ENCODE measurements at regions not wholly inside any gene's neighbourhood (a gene's known extent, or its start where the extent isn't known, plus 50 kb on each side); places are given as distances from the start of the nearest gene placed in this dataset.
"Not testable (repeated sequence)": the region's sequence is repeated elsewhere in the genome, so short reads cannot be mapped to it uniquely, and the experiment has no call there.

GRCh38 chr3:124619887-124620599, 110.2 kb upstream of the UMPS start:
- no peak for DNase-seq

GRCh38 chr3:124620600-124621063, 109.6 kb upstream of the UMPS start:
- no peak for DNase-seq

DNA sequence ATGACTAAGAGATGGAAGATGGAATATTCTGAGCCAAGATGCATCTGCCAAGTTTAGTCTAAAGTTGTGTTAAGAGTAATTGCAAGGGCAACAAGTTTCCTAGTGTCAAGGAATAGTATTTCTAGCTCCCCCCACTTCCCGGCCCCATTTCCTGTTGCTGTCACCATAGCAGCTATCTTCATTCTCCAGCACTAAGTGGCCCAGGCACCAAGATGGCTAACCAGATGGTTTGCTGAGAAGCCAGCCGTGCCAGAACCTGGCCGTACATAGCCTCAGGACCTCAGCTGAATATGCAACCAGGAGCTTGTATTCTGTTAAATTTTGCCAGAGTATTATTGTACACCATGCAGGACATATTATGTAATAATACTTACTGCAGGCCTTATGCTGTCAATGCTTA, 108.8 kb upstream of the UMPS start:
- DNase-seq = no peak

DNA sequence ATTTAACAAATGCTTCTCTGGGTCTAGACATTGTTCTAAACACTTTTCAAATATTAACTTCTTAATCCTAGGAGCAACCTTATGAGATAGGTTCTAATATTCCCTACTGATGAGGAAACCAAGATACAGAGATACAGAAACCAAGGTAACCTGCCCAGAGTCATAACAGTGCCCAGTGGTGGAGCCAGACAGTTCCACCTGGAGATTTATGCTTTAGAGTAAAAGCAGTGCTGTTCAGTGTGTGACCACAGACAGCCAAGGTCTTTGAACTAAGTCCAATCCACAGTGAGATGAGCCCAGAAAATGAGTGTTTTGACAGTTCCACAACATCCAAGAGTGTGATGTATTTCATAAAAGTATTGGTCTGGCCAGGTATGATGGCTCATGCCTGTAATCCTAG, 105.2 kb upstream of the UMPS start:
- DNase-seq = no peak

- no peak for DNase-seq
Observed at GRCh38 chr3:124627501-124627908, 102.7 kb upstream of the UMPS start.

- DNase-seq = no peak
Observed at GRCh38 chr3:124628863-124629262, 101.4 kb upstream of the UMPS start.

- no peak for DNase-seq
Observed at GRCh38 chr3:124629497-124629896, 100.8 kb upstream of the UMPS start.

DNA sequence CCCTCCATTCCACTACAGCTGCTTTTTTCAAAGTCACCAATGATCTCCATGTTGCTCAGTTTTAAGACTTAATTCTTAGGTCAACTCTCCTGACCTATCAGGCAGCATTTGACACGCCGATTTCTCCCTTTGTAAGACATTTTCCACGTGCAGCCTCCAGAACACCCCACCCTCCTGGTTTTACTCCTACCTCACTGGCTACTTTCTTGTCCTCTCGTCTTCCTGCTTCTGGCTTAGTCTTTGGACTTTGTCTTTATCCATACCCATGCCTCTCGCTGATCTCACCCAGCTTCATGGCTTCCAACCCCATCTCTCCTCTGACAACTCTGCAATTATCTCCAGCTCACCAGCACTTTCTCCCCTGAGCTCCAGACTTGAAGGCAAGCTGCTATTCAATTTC, 99.3 kb upstream of the UMPS start:
- no peak for DNase-seq

DNA sequence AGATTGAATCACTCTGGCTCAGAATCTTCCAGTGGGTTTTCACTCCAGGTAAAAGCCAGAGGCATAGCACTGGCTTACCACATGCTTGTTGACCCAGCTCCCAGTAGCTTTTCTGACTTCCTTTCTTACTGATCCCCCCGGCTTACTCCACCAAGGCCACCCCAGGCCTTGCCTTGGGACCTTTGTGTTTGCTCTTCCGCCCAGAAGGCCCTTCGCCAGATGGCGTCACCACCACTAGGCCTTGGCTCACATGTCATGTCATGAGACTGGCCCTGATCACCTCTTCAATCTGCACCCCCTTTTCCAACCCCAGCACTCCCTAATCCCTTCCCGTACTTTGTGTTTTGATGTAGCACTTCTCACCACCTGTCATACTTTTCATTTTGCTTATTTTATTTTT, 98.5 kb upstream of the UMPS start:
- DNase-seq = no peak

DNA sequence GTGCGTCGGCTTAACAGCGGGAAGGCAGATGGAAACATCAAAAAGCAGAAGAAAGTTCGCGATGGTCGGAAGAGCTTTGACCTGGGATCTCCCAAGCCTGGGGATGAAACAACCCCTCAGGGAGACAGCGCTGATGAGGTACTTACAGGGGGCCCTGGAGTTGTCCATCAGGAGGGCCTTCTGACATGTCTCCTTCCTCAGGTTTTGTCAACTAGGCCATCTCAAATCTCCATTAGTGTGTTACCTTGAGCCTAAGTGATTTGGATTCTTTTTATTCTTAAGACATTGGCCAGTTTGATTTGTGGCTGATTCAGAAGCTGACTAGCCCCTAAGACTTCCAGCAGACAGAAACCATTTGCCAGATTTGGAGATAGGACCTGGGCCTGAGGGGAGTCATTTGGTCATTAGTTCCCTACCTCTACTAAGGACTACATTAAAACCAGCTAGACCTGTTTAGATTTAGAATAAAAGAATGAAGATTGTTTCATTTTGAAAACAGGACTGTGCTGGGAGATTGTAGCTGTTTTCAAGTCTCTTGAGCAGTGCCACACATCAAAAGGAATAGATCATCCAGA, 97.6 kb upstream of the UMPS start:
- no peak for DNase-seq

DNA sequence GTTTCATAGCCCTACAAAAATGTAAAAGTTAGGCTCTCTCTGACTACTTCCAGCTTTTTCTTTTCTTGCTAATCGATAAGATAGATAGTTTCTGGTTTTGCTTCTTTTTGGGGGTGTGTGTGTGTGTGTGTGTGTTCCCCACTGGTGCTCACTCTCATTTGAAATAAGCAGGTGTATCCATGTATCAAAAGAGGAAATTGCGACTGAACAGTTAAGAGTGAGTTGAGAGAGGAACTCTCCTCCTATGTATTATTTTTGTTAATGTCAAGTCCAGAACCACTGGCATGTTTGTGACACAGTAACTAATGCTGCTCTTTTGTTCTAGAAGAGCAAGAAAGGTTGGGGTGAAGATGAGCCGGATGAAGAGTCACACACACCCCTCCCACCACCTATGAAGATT, 96.7 kb upstream of the UMPS start:
- no peak for DNase-seq

DNA sequence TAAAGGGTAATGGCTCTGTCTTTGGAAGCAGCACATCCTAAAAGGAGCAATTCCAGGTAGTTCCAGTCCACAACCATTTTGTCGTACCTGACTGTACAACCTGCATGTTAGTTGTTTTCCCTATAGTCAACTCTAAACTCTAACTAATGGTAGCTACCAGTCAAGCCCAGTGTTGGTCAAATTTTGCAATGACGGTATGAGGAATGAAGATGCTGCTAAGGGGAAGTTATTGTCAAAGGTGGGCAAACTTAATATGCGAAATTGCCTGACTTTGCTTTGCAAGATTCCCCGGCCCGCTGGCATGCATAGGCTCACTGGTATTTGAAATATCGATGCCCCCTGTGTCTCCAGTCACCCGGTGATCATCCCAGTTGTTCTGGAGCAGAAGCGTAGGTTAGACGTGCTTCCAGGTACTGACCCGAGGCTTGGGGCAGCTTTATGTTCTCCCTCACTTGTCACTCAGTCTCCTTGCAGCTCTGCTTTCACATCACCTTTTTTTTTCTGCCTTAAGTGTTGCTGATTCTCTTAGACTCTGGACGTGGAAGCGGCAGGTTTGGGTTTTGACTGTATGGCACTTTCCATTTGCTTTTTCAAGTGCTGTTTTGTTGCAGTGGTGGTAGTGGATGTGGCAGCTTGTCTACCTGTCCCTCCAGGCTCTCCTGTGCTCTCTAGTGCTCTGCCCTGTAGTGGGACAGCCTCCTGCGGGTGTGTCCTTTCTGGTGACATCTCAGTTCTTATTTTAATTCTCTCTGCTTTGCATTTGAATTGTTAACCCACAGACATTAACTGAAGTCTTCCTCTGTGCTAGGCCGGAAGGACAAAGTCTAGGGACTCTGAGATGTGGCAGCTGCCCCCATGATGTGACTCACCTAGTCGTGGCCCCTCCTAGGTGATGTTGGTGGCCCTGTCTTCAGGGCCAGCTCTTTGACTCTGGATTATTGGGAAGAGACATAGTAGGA, 95.8 kb upstream of the UMPS start:
- no peak for DNase-seq

- DNase-seq = no peak
Observed at GRCh38 chr3:124635169-124635539, 95.1 kb upstream of the UMPS start.

DNA sequence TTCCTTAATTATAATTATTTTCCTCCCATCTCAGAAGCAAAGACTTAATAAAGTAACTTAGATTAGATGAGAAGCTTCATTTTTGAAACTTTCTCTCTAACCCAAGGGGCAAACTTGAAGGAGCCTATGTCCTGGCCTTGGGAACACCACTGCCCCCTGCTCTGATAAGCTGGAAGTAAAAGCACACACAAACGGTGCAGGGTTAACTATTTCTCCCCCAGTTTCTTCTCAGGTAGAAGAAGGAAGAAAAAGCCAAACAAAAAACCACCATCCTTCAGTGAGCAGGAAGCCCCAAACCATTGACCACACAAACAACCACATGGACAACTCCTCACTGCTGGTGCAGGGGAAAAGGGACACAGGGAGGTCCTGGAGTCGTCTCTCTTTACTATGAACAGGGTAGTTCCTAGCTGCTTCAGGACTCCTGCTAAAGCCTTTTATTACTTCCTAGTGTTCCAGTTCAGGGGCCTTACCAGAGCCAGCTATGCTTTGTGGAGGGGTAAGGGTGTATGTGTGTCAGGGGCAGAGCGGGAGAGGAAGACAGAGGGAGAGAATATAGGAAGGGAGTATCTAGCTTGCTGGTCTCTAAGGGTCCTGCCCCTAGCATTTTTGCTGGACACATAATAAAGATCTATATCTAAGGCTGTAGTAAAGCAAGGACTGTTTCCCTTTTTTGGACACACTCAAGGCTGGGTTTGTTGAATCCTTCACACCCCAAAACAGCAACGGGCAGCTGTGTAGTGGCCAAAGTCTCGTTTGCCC, 94.0 kb upstream of the UMPS start:
- DNase-seq = no peak

- no peak for DNase-seq
Observed at GRCh38 chr3:124636863-124637296, 93.4 kb upstream of the UMPS start.

GRCh38 chr3:124639406-124640237, 90.6 kb upstream of the UMPS start:
- no peak for DNase-seq

DNA sequence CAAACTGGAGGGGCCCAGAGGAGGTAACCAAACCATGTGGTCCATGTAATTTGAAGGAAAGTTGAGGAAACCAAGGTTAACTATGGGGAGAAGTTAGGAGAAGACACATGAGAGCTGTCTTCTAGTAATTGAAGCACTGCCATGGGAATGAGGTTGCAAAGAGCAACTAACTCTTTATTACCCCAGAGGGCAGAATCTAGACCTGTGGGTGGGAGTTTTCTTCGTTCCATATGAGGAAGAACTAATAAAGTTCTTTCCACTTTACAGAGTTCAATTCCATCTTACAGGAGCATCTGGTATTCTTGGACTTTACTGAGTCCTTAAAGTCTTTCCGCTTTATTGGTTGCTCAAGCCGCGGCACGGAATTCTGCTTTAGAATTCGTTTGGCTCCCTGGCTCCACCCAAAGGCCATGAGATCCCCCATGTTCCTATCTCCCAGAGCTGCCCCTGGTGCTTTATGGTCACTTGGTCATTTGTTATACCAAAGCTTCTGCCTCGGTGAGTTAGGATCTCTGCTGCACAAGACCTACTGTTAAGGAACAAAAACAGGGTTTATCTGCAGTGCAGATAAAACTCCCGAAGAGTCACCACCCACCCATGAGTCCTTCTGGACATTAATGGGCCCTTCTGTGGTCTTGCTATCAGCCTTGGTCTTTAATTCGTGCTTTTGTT, 89.5 kb upstream of the UMPS start:
- DNase-seq = no peak

GRCh38 chr3:124643453-124643852, 86.8 kb upstream of the UMPS start:
- DNase-seq = no peak

GRCh38 chr3:124646186-124646585, 84.1 kb upstream of the UMPS start:
- DNase-seq = not testable (repeated sequence)

DNA sequence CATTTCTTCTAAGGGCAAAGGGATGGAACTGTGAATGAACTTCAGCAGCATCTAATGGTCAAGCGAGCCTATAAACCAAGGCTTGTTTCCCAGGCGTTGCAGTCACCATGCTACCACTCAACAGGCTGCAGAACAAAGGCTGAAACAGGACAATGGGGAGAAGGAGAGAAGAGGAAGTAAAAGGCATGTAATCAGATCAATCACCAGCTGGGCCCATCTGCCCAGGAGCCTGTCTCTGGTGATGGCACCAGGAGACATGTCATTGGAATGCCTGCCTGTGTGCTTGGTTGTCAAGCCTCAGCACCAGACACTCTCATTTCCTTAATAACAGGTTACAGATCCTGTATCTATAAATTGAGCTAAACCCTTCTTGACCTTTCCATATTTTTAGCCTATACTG, 81.7 kb upstream of the UMPS start:
- DNase-seq = no peak

DNA sequence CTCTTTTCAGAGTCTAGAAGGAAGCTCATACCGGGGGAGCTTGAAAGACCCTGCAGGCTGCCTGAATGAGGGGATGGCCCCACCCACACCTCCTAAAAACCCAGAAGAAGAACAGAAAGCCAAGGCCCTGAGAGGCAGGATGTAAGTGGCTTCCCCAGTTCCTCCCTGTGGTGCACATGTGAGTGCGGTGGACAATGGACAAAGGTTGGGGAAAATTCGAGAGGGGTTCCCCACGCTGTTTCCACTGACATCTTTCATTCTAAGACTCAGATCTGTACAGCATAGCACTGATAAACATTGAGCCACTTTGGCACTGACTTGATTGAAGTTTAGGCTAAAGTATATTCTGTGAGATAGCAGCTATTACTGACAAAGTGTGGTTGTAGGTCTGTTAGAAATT, 79.5 kb upstream of the UMPS start:
- DNase-seq = no peak

Measured in NCI-H1092 (cell line).